PC-3 (cell line): ENCODE measurements at regions not wholly inside any gene's neighbourhood (a gene's known extent, or its start where the extent isn't known, plus 50 kb on each side); places are given as distances from the start of the nearest gene placed in this dataset.
A peak's percentile ranks its signal among the peaks of the same experiment; 100 is the strongest.

Source experiments
- ATAC-seq: fragments of 200-7000 bp; cut with Tn5 transposase; 2 replicates; pipeline ENCODE4 v1.9.1; 2020; ENCODE audit warnings: mild to moderate bottlenecking, moderate library complexity
- BruUV-seq: library from RNA; stranded (reverse); fragments of 400-500 nt; replicated peaks from 2 replicates; lab custom pipeline; 2021; lab: Mats Ljungman, UMichigan
- CTCF ChIA-PET: fragments of 300-600 bp; sonication (Branson Sonifier 250); formaldehyde crosslinking; loops from one replicate; lab custom pipeline; 2022; ENCODE audit warnings: antibody characterized with exemption; lab: Charles Lee
- POLR2A ChIA-PET: fragments of 300-600 bp; sonication (Branson Sonifier 250); formaldehyde crosslinking; loops from one replicate; lab custom pipeline; 2022; ENCODE audit warnings: antibody characterized with exemption; ENCODE audit not compliant: unreplicated experiment; lab: Charles Lee
- DNase-seq: peaks from one replicate; pipeline ENCODE4 v3.0.0-alpha.2; 2015
- H2AFZ ChIP-seq: fragments of 300-600 bp; sonication (generic); 2 replicates; pipeline ENCODE4 v1.6.0; 2016; ENCODE audit warnings: antibody characterized with exemption, low read length
- H3F3A ChIP-seq: fragments of 300-600 bp; sonication (generic); one replicate; pipeline ENCODE4 v1.6.0; 2017; ENCODE audit warnings: antibody characterized with exemption, low read length, control low read depth, mild to moderate bottlenecking; ENCODE audit not compliant: unreplicated experiment
- H3K27ac ChIP-seq: fragments of 300-600 bp; sonication (generic); 2 replicates; pipeline ENCODE4 v1.5.1; 2016; ENCODE audit warnings: mild to moderate bottlenecking, low read length
- H3K27me3 ChIP-seq: fragments of 300-600 bp; sonication (generic); 2 replicates; pipeline ENCODE4 v1.6.1; 2016; ENCODE audit warnings: low read length, mixed read lengths
- H3K36me3 ChIP-seq: fragments of 300-600 bp; sonication (generic); 2 replicates; pipeline ENCODE4 v1.6.1; 2016; ENCODE audit warnings: low read depth, mixed run types, low read length, mixed read lengths
- H3K4me1 ChIP-seq: fragments of 300-600 bp; sonication (generic); 2 replicates; pipeline ENCODE4 v1.5.1; 2016; ENCODE audit warnings: low read length; ENCODE audit not compliant: insufficient read depth
- H3K4me2 ChIP-seq: fragments of 300-600 bp; sonication (generic); 2 replicates; pipeline ENCODE4 v1.6.0; 2016; ENCODE audit warnings: low read length
- H3K4me3 ChIP-seq: fragments of 300-600 bp; sonication (generic); 2 replicates; pipeline ENCODE4 v1.5.1; 2016; ENCODE audit warnings: mild to moderate bottlenecking, low read length, mixed read lengths
- H3K79me2 ChIP-seq: fragments of 300-600 bp; sonication (generic); 2 replicates; pipeline ENCODE4 v1.6.1; 2017; ENCODE audit warnings: low read length, mixed read lengths
- H3K9ac ChIP-seq: fragments of 300-600 bp; sonication (generic); 2 replicates; pipeline ENCODE4 v1.6.0; 2016; ENCODE audit warnings: mild to moderate bottlenecking, low read length
- H3K9me2 ChIP-seq: fragments of 300-600 bp; sonication (generic); replicated peaks from 2 replicates; pipeline ENCODE4 v1.6.1; 2016; ENCODE audit warnings: mixed run types, low read length, mixed read lengths
- H3K9me3 ChIP-seq: fragments of 300-600 bp; sonication (generic); 2 replicates; pipeline ENCODE4 v1.6.1; 2016; ENCODE audit warnings: low read length, mixed read lengths
- H4K20me1 ChIP-seq: fragments of 300-600 bp; sonication (generic); 2 replicates; pipeline ENCODE4 v1.6.1; 2016; ENCODE audit warnings: low read length, mixed read lengths
- EZH2 ChIP-seq: fragments of 300-600 bp; sonication (generic); IDR thresholded peaks from one replicate; pipeline ENCODE4 v1.6.1; 2017; ENCODE audit warnings: antibody characterized with exemption, mild to moderate bottlenecking, low read length; ENCODE audit not compliant: unreplicated experiment
- EZH2phosphoT487 ChIP-seq: fragments of 300-600 bp; sonication (generic); IDR thresholded peaks from 2 replicates; pipeline ENCODE4 v1.6.1; 2018; ENCODE audit warnings: mild to moderate bottlenecking, antibody characterized with exemption, low read length, borderline replicate concordance
- intact Hi-C: fragments of 100-400 bp; cut with micrococcal nuclease; formaldehyde crosslinking; loops from 2 replicates; pipeline ENCODE4 v1.9.0; 2023
- TF ChIP-seq, protein P1 (sequence below): fragments of 300-600 bp; sonication (generic); conservative IDR thresholded peaks from 2 replicates; pipeline ENCODE4 v1.5.1; 2017; ENCODE audit warnings: antibody characterized with exemption, low read depth, mild to moderate bottlenecking, low read length

- POLR2A ChIA-PET, result no interaction called here
- Histone ChIP-seq H3K9me2 (no peaks in the 10 kb centered on the region), H3K27ac (no peak overlapping the region), H3K36me3 (no peaks in the 10 kb centered on the region), H4K20me1 (no peaks in the 10 kb centered on the region), H3K4me2 (no peak overlapping the region), H3K79me2 (no peaks in the 10 kb centered on the region), H3K9me3 (no peaks in the 10 kb centered on the region), H2AFZ (no peak overlapping the region), H3K9ac (no peak overlapping the region), H3F3A (no peaks in the 10 kb centered on the region), H3K4me1 (no peaks in the 10 kb centered on the region), H3K4me3 (no peak overlapping the region), H3K27me3 (no peaks in the 10 kb centered on the region)
- BruUV-seq, result no TSS peak
- no peak for DNase-seq
- CTCF ChIA-PET, result no interaction called here
- TF ChIP-seq EZH2 (no peak), EZH2phosphoT487 (no peak)
- TF ChIP-seq, protein P1, sequence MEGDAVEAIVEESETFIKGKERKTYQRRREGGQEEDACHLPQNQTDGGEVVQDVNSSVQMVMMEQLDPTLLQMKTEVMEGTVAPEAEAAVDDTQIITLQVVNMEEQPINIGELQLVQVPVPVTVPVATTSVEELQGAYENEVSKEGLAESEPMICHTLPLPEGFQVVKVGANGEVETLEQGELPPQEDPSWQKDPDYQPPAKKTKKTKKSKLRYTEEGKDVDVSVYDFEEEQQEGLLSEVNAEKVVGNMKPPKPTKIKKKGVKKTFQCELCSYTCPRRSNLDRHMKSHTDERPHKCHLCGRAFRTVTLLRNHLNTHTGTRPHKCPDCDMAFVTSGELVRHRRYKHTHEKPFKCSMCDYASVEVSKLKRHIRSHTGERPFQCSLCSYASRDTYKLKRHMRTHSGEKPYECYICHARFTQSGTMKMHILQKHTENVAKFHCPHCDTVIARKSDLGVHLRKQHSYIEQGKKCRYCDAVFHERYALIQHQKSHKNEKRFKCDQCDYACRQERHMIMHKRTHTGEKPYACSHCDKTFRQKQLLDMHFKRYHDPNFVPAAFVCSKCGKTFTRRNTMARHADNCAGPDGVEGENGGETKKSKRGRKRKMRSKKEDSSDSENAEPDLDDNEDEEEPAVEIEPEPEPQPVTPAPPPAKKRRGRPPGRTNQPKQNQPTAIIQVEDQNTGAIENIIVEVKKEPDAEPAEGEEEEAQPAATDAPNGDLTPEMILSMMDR, result no peak
- intact Hi-C loops, result no loop called here
- no peak for ATAC-seq
Observed at GRCh38 chrX:21156632-21157031, 217.6 kb upstream of the CNKSR2 start.

DNA sequence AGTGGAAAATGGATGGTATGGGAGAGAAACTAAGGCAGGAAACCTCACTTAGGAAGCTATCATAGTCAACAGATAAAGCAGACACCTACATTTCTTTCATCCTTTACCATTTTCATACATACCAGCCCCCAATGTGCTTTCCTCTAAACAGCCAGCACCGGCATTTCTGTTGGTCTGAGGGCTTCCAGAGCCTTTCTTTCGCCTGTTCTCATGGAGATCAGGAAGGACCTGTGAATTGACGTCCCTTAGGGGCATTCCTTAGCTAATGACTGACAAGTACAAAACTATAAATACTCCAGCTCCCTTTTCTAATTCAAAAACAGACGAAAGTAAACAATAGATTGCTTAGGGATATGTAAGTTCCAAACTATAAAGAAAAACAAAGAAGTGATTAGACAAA lies 215.5 kb upstream of the CNKSR2 start:
- Histone ChIP-seq H3K4me2 (no peak overlapping the region), H2AFZ (no peak overlapping the region)
- ATAC-seq, result no peak

GRCh38 chrX:21166272-21166982 lies 207.8 kb upstream of the CNKSR2 start:
- ChIA-PET CTCF (no interaction called here), POLR2A (no interaction called here)
- BruUV-seq, result no TSS peak
- intact Hi-C loops, result no loop called here
- H2AFZ ChIP-seq, result no peak overlapping the region
- TF ChIP-seq, protein P1, result no peak
- no peak for TF ChIP-seq EZH2
- TF ChIP-seq EZH2phosphoT487, result no peak
- H3K36me3 ChIP-seq, result no peaks in the 10 kb centered on the region
- no peak overlapping the region for H3K4me3 ChIP-seq
- H4K20me1 ChIP-seq, result no peaks in the 10 kb centered on the region
- H3F3A ChIP-seq, result no peaks in the 10 kb centered on the region
- peak; percentile 24 for DNase-seq
- H3K27me3 ChIP-seq, result no peaks in the 10 kb centered on the region
- no peak overlapping the region for H3K9ac ChIP-seq
- H3K9me2 ChIP-seq, result no peaks in the 10 kb centered on the region
- H3K4me2 ChIP-seq, result no peak overlapping the region
- no peak for ATAC-seq
- H3K4me1 ChIP-seq, result no peaks in the 10 kb centered on the region
- no peak overlapping the region for H3K27ac ChIP-seq
- H3K9me3 ChIP-seq, result no peaks in the 10 kb centered on the region
- no peaks in the 10 kb centered on the region for H3K79me2 ChIP-seq

More for the DNA sequence above, 215.5 kb upstream of the CNKSR2 start:
- Histone ChIP-seq H3F3A (no peaks in the 10 kb centered on the region), H3K79me2 (no peaks in the 10 kb centered on the region), H3K27ac (no peak overlapping the region), H3K4me1 (no peaks in the 10 kb centered on the region), H3K27me3 (no peaks in the 10 kb centered on the region), H4K20me1 (no peaks in the 10 kb centered on the region), H3K9me2 (no peaks in the 10 kb centered on the region), H3K4me3 (no peak overlapping the region), H3K9me3 (no peaks in the 10 kb centered on the region), H3K9ac (no peak overlapping the region), H3K36me3 (no peaks in the 10 kb centered on the region)
- DNase-seq, result no peak
- POLR2A ChIA-PET, result no interaction called here
- TF ChIP-seq EZH2, result no peak
- TF ChIP-seq EZH2phosphoT487, result no peak
- TF ChIP-seq, protein P1, result no peak
- intact Hi-C loops, result no loop called here
- BruUV-seq, result no TSS peak
- CTCF ChIA-PET, result no interaction called here
